OCI-M2 (cell line): ENCODE measurements at regions not wholly inside any gene's neighbourhood (a gene's known extent, or its start where the extent isn't known, plus 50 kb on each side); places are given as distances from the start of the nearest gene placed in this dataset.
"Not testable (repeated sequence)": the region's sequence is repeated elsewhere in the genome, so short reads cannot be mapped to it uniquely, and the experiment has no call there.

Source experiments
- DNase-seq: peaks from one replicate; lab custom pipeline; 2025; ENCODE audit not compliant: unreplicated experiment; lab: John Stamatoyannopoulos, UW

GRCh38 chr9:27671636-27672035, 98.4 kb upstream of the C9orf72 start:
- no peak for DNase-seq

DNA sequence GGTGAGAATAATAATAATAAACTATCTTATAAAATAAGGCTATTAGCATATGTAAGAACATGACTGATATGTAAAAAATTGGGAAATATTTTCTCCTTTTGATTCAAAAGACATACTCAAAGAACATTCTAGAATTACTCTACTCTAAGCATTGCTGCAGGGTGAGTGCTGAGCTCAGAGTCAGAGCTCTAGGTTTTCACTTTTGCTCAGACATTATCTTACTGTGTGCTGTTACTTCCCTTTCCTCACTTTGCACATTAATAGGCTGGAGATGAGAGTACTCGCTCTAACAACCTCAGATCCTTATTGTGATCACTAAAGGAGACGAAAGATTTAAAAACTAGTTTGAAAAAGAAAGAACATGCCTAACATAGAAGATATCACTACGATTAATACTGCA, 99.4 kb upstream of the C9orf72 start:
- no peak for DNase-seq

DNA sequence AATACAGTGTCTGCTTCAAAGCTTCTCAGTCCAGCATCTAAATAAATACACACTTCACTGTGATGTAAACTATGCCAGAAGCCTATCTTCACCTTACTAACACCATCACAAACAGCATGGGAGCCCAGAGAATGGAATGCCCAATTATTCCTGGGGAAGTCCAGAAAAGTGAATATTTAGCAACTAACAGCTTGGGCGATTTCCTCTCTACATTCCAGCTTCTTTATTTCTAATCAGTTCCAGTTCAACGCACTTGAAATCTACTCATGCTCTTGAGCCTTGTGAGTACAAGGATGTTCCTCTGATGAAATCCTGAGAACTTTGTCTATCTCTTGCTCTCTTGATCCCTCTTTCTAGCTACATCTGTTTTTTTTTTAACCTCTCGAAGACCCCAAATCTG, 100.4 kb upstream of the C9orf72 start:
- no peak for DNase-seq

- no peak for DNase-seq
These were observed 102.1 kb upstream of the C9orf72 start for GRCh38 chr9:27675354-27675753.

DNA sequence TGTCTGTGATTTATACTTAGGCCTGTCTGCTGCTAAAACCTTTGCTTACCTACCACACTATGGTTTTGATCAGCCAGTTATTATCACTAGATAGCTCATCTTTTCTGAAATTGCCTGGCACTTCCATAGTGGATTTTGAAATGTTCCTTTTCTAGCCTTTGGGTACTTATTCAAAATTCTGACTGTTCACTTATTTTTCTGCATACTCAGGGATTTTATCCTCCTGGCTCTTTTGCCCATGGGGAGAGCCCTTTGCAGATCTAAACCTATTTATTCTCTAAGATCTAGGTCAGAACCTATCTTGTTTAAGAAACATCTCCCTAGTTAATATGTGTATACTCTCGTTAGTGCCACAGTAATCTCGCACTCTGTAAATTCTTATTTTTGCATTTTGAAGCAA, 103.5 kb upstream of the C9orf72 start:
- DNase-seq = no peak

- DNase-seq = no peak
These were observed 106.1 kb upstream of the C9orf72 start for GRCh38 chr9:27679338-27679737.

GRCh38 chr9:27683181-27683580, 109.9 kb upstream of the C9orf72 start:
- DNase-seq = no peak

- DNase-seq = no peak
These were observed 115.7 kb upstream of the C9orf72 start for GRCh38 chr9:27688954-27689353.

GRCh38 chr9:27690816-27691215, 117.5 kb upstream of the C9orf72 start:
- not testable (repeated sequence) for DNase-seq

- no peak for DNase-seq
These were observed 126.3 kb upstream of the C9orf72 start for GRCh38 chr9:27699621-27700020.

GRCh38 chr9:27701016-27701415, 127.7 kb upstream of the C9orf72 start:
- no peak for DNase-seq

DNA sequence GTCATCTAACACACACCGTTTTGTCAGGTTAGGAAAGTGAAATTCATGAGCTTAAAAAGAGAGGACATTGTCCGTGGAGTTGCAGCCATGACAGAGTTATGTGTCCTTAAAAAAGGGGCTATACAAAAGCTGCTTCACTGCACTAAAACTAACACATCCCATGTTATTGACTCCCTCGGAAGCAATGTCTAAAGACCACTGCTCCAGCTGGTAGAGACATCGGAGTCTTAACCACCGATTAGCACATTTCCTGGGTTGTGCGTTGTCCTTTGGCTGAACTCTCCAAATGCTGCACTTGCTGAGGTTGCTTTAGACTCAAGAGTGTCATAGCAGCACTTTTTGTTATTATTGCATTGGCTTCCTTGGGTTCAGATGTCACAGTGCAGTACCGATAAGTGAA, 128.3 kb upstream of the C9orf72 start:
- no peak for DNase-seq

GRCh38 chr9:27703216-27703980, 130.1 kb upstream of the C9orf72 start:
- no peak for DNase-seq

DNA sequence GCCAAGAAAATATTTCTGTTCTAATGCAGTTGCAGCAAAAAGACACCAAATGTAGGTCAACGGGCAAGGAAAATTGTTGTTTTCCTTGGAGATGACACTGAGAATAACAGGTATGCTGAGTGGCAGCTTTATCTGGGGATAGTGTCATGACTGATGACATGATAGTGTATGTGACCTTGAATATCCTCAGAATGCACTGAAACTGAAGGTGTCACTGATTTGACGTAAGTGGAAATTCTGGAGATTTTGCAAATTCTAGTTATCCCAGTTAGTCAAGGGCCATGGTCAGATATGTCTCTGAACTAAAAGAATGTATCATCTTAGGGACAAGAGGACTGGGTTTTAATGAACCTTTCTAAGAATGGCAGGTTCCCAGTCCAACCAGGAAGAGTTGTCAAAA, 138.0 kb upstream of the C9orf72 start:
- no peak for DNase-seq

GRCh38 chr9:27712806-27713205, 139.5 kb upstream of the C9orf72 start:
- no peak for DNase-seq

DNA sequence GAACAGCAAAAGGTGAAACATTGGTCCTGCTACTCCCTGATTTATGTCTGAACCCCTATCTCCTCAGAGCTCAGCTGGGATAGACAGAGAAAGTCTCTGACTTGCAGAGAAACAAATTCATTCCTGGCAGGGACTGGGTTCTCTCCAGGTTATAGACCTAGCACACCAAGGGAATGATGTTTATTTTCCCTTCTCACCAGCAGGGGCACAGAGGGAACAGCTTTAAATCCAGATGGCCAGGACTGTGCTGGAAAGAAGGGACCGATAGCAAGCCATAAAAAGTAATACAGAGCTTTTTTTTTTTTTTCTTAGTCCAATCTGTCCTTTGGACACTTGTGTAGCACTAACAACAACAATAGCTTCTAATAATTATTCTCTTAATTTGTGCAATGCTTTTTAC, 141.1 kb upstream of the C9orf72 start:
- no peak for DNase-seq

DNA sequence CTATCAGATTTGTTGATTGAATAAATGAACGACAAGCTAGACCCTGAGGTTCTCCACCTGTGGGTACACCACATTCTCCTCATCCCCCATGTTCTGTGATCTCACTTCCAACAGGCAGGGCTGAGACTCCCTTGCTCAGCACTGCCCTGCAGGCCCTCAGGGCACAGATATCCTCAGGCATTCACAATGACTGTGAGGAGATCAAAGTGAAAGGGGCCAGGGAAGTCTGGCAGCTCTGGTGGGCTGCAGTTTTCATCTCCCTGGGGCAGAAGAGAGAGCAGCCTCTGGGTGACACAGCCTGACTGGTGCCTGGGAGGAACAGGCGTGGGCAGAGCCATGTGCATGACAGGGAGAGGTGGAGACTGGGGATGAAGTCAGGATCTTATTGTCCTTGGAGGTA, 142.4 kb upstream of the C9orf72 start:
- DNase-seq = no peak

DNA sequence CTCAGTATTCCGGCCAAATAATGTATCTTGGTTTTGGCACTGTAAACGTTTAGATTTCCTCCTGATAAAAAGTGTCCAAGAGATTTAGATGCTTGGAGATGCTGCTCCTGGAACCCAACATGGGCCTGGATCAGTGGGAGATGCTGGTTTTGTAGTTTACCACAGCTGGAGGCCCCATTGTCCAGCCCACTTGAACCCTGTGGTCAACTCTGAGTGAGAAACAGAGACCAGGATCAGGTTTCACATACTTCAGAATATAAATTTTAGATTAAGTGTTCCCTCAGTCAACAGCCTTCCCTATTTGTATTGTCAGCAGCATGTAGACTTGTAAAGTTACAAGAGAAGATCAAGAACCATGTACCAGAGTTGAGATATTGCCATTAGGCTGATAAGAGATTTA, 144.7 kb upstream of the C9orf72 start:
- no peak for DNase-seq

- no peak for DNase-seq
These were observed 146.4 kb upstream of the C9orf72 start for GRCh38 chr9:27719711-27720110.

- no peak for DNase-seq
These were observed 149.6 kb upstream of the C9orf72 start for GRCh38 chr9:27722866-27723265.

DNA sequence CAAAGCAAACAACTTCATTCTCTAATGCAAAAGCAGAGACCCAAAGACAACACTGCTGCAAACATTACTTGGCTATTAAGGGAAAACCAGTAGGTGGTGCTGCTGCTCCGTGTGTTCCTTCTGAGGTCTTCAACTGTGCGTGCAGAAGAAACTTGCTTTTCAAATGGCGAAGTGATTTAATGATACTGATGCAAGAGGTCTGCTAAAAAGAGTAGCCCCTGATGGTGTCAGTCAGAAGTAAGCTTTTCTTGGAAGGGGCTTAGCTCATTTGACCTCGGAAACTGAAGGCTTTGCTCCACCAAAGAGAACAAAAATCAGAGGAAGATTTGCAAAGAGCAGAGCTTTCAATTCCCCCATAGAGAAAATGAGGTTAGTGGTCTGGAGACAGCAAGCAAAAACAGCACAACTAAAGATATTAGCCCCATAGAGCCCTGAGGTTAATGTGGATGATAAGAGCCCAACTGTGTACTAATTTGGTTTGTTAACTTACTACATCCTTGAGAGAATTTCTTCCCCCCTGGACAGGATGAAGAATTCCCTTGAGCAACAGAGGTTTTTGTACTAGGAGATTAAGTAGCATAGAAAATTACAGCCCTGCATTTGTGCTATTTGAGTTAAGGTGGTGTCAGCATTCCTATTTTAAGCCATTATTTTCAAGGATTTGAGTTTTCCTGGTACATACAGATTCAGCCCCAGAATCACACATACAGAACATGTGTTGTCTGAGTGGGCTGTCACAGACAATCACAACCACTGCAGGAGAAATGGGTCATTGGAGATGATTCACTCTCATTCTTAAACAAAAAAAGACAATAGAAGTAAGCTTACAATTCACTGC, 153.2 kb upstream of the C9orf72 start:
- peak; percentile 7 for DNase-seq

DNA sequence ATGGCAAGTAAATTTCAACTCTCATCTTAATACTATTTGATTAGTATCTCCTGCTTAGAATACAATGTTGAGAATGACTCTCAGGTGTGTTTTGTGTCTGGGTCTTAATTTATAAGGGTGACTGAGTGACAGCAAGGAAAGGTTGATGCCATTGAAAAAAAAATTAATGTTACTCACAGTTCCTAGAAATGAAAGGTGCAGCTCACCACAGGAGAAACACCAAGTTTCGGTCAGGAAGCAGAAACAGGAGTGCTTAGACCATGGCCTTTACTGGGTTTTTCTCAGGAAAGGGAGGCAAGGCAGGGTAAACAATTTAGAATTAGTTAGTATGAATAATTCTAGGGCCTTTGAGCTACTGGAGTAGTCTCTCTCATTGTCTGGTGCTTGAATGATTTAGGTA, 159.2 kb upstream of the C9orf72 start:
- no peak for DNase-seq
